ES-I3 (cell line): ENCODE measurements at regions not wholly inside any gene's neighbourhood (a gene's known extent, or its start where the extent isn't known, plus 50 kb on each side); places are given as distances from the start of the nearest gene placed in this dataset.
"Not testable (repeated sequence)": the region's sequence is repeated elsewhere in the genome, so short reads cannot be mapped to it uniquely, and the experiment has no call there.

Source experiments
- H3K36me3 ChIP-seq: 2 replicates; pipeline ENCODE4 v1.6.1; 2013; ENCODE audit warnings: mild to moderate bottlenecking, low read length, control low read depth, moderate library complexity; ENCODE audit not compliant: insufficient read depth
- H3K4me1 ChIP-seq: 2 replicates; pipeline ENCODE4 v1.6.1; 2013; ENCODE audit warnings: mild to moderate bottlenecking, control low read depth, low read length; ENCODE audit not compliant: insufficient read depth
- H3K9ac ChIP-seq: 2 replicates; pipeline ENCODE4 v1.6.1; 2013; ENCODE audit warnings: low read depth, mild to moderate bottlenecking, low read length, moderate library complexity
- H3K9me3 ChIP-seq: 2 replicates; pipeline ENCODE4 v1.6.1; 2013; ENCODE audit warnings: mild to moderate bottlenecking, low read length, moderate library complexity; ENCODE audit not compliant: control insufficient read depth, insufficient read depth

DNA sequence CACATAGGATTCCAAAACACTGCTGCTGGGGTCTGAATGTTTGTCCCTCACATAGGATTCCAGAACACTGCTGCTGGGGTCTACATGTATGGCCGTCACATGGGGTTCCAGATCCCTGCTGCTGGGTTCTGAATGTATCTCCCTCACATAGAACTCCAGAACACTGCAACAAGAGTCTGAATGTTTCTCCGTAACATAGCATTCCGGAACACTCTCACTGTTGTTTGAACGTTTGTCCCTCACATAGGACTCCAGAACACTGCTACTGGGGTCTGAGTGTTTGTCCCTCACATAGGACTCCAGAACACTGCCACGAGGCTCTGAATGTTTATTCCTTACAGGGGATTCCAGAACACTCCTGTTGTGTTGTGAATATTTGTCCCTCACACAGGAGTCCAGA lies 216.8 kb downstream of the FOXD4L6 start:
- 0 out of 2 replicates have a peak, but pooled peaks cover 5% of the 10 kb centered on the region for H3K9me3 ChIP-seq
- no peaks in the 10 kb centered on the region for H3K36me3 ChIP-seq
- no peaks in the 10 kb centered on the region for H3K4me1 ChIP-seq
- no peak overlapping the region for H3K9ac ChIP-seq

DNA sequence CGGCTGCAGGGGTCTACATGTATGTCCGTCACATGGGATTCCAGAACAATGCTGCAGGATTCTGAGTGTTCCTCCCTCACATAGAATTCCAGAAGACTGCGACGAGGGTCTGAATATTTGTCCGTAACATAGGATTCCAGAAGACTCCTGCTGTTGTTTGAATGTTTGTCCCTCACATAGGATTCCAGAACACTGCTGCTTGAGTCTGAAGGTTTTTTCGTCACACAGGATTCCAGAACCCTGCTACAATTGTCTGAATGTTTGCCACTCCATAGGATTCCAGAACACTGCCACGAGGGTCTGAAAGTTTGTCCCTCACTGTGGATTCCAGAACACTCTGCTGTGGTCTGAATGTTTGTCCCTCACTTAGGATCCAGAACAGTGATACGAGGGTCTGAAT lies 217.5 kb downstream of the FOXD4L6 start:
- not testable (repeated sequence) for H3K4me1 ChIP-seq, H3K36me3 ChIP-seq, H3K9me3 ChIP-seq, H3K9ac ChIP-seq

DNA sequence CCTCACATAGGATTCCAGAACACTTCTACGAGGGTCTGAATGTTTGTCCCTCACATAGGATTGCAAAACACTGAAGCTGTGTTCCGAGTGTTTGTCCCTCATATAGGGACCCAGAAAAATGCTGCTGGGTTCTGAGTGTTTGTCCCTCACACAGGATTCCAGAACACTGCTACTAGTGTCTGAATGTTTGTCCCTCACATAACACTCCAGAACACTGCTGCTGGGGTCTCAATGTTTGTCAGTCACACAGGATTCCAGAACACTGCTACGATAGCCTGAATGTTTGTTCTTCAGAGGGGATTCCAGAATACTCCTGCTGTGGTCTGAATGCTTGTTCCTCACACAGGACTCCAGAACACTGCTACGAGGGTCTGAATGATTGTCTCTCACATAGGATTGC lies 218.7 kb downstream of the FOXD4L6 start:
- 0 out of 2 replicates have a peak, but pooled peaks cover 5% of the 10 kb centered on the region for H3K9me3 ChIP-seq
- no peaks in the 10 kb centered on the region for H3K4me1 ChIP-seq
- H3K9ac ChIP-seq, result no peak overlapping the region
- H3K36me3 ChIP-seq, result no peaks in the 10 kb centered on the region

DNA sequence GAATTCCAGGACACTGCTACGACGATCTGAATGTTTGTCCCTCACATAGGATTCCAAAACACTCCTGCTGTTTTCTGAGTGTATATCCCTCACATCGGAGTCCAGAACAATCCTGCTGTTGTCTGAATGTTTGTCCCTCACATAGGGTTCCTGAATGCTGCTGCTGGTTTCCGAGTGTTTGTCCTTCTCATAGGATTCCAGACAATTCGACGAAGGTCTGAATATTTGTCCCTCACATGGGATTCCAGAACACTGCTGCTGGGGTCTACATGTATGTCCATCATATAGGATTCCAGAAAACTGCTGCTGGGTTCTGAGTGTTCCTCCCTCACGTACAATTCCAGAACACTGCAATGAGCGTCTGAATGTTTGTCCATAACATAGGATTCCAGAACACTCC lies 219.4 kb downstream of the FOXD4L6 start:
- not testable (repeated sequence) for H3K9me3 ChIP-seq, H3K4me1 ChIP-seq, H3K36me3 ChIP-seq, H3K9ac ChIP-seq

DNA sequence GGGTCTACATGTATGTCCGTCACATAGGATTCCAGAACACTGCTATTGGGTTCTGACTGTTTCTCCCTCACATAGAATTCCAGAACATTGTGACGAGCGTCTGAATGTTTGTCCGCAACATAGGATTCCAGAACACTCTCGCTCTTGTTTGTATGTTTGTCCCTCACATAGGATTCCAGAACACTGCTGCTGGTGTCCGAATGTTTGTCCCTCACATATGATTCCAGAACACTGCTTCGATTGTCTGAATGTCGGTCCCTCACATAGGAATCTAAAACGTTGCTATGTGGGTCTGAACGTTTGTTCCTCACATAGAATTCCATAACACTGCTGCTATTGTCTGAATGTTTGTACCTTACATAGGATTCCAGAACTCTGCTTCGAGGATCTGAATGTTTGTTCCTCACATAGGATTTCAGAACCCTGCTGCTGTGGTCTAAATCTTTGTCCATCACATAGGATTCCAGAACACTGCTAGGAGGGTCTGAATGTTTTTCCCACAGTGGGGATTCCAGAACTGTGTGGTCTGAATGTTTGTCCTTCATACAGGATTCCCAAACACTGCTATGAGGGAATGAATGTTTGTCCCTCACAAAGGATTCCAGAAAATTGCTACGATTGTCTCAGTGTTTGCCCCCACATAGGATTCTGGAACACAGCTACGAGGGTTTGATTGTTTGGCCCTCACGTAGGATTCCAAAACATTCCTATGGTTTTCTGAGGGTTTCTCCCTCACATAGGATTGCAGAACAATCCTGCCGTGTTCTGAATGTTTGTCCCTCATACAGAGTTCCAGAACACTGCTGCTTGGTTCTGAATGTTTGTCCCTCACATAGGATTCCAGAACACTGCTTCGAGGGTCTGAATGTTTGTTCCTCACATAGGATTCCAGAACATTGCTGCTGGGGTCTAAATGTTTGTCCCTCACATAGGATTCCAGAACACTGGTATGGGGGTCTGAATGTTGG lies 220.5 kb downstream of the FOXD4L6 start:
- no peak overlapping the region for H3K9ac ChIP-seq
- no peaks in the 10 kb centered on the region for H3K4me1 ChIP-seq

DNA sequence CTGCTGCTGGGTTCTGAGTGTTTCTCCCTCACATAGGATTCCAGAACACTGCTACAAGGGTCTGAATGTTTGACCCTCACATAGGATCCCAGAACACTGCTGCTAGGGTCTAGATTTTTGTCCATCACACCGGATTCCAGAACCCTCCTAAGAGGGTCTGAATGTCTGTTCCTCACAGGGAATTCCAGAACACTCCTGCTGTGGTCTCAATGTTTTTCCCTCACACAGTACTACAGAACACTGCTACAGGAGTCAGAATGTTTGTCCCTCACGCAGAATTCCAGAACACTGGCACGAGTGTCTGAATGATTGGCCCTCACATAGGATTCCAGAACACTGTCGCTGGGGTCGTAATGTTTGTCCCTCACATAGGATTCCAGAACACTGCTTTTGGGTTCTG lies 221.6 kb downstream of the FOXD4L6 start:
- H3K9me3 ChIP-seq, H3K36me3 ChIP-seq, H3K4me1 ChIP-seq, H3K9ac ChIP-seq: not testable (repeated sequence)

More for the DNA sequence above, 220.5 kb downstream of the FOXD4L6 start:
- H3K9me3 ChIP-seq, result 0 out of 2 replicates have a peak, but pooled peaks cover 3% of the 10 kb centered on the region
- H3K36me3 ChIP-seq, result no peaks in the 10 kb centered on the region

DNA sequence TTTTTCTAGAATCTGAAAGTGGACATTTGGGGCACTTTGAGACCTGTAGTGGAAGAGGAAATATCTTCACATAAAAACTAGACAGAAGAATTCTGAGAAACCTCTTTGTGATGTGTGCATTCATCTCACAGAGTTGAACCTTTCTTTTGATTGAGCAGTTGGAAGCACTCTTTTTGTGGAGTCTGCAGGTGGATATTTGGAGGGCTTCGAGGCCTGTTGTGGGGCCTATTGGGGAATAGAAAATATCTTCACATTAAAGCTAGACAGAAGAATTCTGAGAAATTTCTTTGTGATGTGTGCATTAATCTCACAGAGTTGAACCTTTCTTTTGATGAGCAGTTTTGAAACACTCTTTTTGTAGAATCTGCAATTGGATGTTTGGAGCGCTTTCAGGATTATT lies 236.2 kb downstream of the FOXD4L6 start:
- not testable (repeated sequence) for H3K9me3 ChIP-seq, H3K9ac ChIP-seq, H3K4me1 ChIP-seq, H3K36me3 ChIP-seq

DNA sequence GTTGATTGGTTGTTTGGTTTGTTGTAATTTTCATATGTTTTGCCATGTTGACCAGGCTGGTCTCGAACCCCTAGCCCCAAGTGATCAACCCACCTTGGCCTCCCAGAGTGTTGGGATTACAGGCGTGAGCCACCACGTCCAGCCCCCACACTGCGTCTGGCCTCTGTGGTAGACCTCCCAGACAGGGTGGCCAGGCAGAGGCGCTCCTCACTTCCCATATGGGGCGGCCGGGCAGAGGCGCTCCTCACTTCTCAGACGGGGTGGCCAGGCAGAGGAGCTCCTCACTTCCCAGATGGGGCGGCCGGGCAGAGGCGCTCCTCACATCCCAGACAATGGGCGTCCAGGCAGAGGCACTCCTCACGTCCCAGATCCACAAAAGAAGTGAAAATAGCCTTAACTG lies 242.6 kb downstream of the FOXD4L6 start:
- not testable (repeated sequence) for H3K9ac ChIP-seq, H3K9me3 ChIP-seq, H3K36me3 ChIP-seq, H3K4me1 ChIP-seq

DNA sequence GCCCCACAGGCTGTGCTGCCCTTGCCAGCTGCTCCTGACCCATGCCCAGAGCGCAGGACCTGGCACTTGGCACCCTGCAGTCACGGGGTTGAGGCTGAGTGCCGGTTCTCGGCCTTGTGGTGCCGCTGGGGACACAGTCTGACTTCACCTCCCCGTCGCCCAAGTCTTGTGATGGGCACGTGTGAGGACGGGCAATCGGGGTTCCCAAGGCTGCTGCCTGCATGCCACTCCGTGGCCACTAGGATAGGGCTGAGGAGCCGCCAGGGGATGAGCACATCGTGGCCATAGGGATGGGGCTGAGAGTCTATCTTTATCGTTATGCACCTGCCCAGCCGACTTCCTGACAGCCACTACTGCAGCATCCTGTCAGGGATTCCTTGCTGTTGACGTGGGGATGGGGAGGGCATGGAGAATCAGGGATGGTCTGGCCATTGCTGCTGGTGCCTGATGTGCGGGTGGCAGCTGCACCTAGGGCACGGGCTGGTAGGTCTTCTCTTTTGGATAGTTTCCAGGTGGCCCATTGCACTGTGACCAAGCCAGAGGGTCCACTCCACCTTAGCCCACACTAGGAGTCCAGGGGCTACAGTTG lies 243.5 kb downstream of the FOXD4L6 start:
- H3K9ac ChIP-seq, H3K4me1 ChIP-seq, H3K36me3 ChIP-seq, H3K9me3 ChIP-seq: not testable (repeated sequence)

DNA sequence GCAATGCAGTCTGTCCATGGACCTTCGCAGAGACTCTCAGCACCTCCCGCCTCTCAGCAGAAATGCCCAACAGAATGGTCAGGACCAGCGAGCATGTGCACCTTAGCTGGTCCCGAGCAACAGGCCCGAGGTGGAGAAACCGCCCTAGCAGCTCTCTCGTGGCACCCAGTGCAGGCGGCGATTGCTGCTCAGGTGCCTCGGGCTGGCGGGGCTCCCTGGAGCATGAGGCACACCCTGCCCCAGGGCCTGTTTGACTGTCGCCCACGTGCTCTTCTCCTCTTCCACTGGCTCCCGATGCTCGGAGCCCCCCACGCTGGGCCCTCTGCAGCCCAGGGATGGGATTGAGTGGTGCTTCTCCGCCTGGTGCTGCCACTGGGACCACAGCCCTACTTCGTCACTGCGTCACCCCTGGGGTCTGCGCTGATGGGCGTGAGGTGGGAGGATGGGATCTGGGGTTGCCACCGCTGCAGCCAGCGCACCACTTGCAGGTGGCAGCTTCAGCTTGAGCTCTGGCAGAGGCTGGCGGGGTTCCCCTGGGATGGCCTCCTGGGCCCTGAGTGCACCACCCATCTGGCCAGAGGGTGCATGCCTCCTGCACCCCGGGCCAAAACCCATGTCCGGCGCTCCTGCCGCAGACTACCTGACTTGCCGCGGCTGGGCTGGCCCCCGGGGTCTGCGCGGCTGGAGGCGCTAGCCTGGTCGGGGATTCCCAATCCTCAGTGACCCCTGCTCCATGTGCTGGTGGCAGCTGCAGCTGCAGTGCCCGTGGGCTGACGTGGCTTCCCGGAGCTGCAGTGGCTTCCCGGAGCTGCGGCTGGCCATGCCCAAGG lies 244.2 kb downstream of the FOXD4L6 start:
- H3K9me3 ChIP-seq, result no peaks in the 10 kb centered on the region
- H3K9ac ChIP-seq, result no peak overlapping the region
- H3K36me3 ChIP-seq, result no peaks in the 10 kb centered on the region
- no peaks in the 10 kb centered on the region for H3K4me1 ChIP-seq

DNA sequence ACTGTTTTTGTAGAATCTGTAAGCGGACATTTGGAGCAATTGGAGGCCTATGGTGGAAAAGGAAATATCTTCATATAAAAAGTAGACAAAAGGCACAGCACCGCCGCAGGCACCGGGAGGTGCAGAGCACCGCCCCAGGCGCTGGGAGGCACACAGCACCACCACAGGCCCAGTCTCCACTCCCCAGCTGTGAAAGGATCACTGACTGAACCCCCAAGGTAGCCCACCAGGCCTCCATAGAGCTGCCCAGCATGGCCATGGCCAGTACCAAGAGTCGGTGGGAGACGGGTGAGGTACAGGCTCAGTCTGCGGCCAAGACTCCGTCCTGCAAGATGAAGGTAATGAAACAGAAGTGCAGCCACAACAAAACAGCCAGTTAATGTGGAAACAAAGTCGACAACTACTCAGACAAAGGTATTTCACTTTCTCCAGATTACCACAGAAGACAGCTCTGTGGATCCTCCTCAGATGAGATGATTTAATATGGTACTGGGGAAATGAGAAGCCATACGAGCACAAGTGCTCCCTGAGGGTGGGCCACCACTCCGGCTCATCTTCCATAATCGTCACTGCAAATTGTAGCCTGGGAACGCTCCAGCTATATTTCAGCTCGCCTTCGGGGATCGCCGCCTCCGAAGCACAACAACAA lies 244.9 kb downstream of the FOXD4L6 start:
- H3K4me1 ChIP-seq, H3K9ac ChIP-seq, H3K36me3 ChIP-seq, H3K9me3 ChIP-seq: not testable (repeated sequence)

DNA sequence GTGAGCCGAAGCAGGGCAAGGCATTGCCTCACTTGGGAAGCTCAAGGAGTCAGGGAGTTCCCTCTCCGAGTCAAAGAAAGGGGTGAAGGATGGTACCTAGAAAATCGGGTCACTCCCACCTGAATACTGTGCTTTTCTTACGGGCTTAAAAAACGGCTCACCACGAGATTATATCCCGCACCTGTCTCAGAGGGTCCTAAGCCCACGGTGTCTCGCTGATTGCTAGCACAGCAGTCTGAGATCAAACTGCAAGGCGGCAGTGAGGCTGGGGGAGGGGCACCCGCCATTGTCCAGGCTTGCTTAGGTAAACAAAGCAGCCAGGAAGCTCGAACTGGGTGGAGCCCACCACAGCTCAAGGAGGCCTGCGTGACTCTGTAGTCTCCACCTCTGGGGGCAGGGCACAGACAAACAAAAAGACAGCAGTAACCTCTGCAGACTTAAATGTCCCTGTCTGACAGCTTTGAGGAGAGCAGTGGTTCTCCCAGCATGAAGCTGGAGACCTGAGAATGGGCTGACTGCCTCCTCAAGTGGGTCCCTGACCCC lies 254.7 kb downstream of the FOXD4L6 start:
- H3K36me3 ChIP-seq, H3K9ac ChIP-seq, H3K4me1 ChIP-seq, H3K9me3 ChIP-seq: not testable (repeated sequence)

DNA sequence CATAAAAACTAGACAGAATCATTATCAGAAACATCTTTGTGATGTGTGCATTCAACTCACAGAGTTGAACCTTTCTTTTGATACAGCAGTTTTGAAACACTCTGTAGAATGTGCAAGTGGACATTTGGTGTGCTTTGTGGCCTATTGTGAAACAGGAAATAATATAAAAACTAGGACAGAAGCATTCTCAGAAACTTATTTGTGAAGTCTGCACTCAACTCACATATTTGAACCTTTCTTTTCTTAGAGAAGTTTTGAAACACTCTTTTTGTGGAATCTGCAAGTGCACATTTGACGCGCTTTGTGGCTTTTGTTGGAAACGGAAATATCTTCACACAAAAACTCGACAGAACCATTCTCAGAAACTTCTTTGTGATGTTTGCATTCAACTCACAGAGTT lies 260.0 kb downstream of the FOXD4L6 start:
- H3K36me3 ChIP-seq, H3K9ac ChIP-seq, H3K4me1 ChIP-seq, H3K9me3 ChIP-seq: not testable (repeated sequence)
